ENCODE measurements at regions not wholly inside any gene's neighbourhood (a gene's known extent, or its start where the extent isn't known, plus 50 kb on each side); places are given as distances from the start of the nearest gene placed in this dataset.

GRCh38 chr16:65667011-65667578 lies 545.2 kb upstream of the CDH11 start:
- TF ChIP-seq CTCF (CRISPR knock-in tag; IDR thresholded peaks at IDR 0.05): peak; percentile 48
- TF ChIP-seq CREM (IDR thresholded peaks at IDR 0.05): no peak
- TF ChIP-seq CREM (CRISPR knock-in tag; IDR thresholded peaks at IDR 0.05): no peak
- TF ChIP-seq ZNF660 (CRISPR knock-in tag; IDR thresholded peaks at IDR 0.05; ENCODE audit: borderline replicate concordance, low read depth): no peak
- TF ChIP-seq, protein P1, sequence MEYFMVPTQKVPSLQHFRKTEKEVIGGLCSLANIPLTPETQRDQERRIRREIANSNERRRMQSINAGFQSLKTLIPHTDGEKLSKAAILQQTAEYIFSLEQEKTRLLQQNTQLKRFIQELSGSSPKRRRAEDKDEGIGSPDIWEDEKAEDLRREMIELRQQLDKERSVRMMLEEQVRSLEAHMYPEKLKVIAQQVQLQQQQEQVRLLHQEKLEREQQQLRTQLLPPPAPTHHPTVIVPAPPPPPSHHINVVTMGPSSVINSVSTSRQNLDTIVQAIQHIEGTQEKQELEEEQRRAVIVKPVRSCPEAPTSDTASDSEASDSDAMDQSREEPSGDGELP (IDR thresholded peaks at IDR 0.05; ENCODE audit: borderline replicate concordance, low read depth): no peak
- no peak for TF ChIP-seq ATRX (CRISPR knock-in tag; IDR thresholded peaks at IDR 0.05; ENCODE audit: borderline replicate concordance)
- TF ChIP-seq, protein P2, sequence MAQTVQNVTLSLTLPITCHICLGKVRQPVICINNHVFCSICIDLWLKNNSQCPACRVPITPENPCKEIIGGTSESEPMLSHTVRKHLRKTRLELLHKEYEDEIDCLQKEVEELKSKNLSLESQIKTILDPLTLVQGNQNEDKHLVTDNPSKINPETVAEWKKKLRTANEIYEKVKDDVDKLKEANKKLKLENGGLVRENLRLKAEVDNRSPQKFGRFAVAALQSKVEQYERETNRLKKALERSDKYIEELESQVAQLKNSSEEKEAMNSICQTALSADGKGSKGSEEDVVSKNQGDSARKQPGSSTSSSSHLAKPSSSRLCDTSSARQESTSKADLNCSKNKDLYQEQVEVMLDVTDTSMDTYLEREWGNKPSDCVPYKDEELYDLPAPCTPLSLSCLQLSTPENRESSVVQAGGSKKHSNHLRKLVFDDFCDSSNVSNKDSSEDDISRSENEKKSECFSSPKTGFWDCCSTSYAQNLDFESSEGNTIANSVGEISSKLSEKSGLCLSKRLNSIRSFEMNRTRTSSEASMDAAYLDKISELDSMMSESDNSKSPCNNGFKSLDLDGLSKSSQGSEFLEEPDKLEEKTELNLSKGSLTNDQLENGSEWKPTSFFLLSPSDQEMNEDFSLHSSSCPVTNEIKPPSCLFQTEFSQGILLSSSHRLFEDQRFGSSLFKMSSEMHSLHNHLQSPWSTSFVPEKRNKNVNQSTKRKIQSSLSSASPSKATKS (CRISPR knock-in tag; IDR thresholded peaks at IDR 0.05): no peak
- no peak for TF ChIP-seq MAX (IDR thresholded peaks at IDR 0.05)
- no peak for TF ChIP-seq NR2C2 (CRISPR knock-in tag; IDR thresholded peaks at IDR 0.05; ENCODE audit: borderline replicate concordance)
- TF ChIP-seq SRY (CRISPR knock-in tag; IDR thresholded peaks at IDR 0.05): no peak
- TF ChIP-seq ZBTB49 (CRISPR knock-in tag; IDR thresholded peaks at IDR 0.05; ENCODE audit: borderline replicate concordance): no peak
